Stimulated activated CD4-positive, alpha-beta T cell treated with anti-CD3 and anti-CD28 coated beads, Interleukin-2, amount 100 ng/mL, for 24 hours (primary cell): ENCODE measurements at regions not wholly inside any gene's neighbourhood (a gene's known extent, or its start where the extent isn't known, plus 50 kb on each side); places are given as distances from the start of the nearest gene placed in this dataset.

Experiments
- DNase-seq, 2 donors: peaks; one replicate each; pipeline ENCODE4 v3.0.0-alpha.2; 2020

DNA sequence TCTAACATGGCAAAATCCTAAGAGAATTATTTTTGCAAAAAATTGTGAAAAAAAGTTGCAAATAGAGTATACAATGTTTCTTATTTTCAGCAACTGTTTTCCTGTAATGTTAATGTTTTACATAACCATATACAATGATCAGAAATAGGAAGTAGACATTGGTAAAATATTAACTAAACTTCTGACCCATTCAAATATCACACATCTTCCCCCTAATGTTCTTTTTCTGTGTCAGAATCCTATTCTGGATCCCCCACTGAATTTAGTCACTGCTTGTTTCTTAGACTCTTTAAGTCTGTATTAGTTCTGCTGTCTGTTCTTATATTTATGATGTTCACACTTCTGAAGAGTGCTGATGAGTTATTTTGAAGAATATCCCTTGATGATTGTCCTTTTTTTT is 62.0 kb downstream of the HFE start:
- no peak for DNase-seq

DNA sequence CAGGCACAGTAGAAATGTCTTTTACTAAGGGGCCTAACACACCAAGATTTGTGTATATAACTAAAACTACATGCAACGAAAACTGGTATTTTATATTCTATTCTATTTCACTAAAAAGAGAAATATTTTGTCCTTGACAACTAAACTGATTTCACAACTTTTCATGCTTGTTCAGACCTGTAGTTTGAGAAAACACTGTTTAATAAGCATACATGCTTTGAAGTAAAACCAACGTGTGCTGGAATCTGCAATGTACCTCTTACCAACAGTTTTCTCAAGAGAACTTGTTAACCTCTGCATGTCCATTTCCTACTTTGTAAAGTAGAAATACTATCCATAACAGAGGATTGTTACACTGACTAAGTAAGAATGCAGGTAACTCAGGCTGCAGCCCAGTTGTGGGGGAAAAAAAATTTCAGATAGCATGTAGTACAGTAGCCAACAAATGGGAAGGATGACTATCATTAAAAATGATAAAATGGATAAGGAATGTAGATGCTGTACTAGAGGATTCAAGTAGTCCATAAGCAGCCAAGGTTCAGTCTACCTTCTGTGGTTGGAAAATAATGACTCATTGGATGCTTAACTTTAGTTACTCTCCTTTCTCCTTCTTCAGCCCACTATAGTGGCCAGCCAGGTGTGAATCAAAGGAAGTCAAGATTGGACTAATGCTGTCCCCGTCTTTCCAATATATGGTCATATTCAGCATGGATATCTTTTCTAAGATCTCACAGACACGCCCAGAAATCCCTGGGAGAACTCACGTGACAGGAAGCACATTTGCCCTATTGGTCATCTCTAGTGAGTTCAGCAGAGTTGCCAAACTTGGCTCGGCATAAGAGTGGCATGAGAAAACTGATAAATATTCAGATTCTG is 65.2 kb downstream of the HFE start:
- DNase-seq = no peak

DNA sequence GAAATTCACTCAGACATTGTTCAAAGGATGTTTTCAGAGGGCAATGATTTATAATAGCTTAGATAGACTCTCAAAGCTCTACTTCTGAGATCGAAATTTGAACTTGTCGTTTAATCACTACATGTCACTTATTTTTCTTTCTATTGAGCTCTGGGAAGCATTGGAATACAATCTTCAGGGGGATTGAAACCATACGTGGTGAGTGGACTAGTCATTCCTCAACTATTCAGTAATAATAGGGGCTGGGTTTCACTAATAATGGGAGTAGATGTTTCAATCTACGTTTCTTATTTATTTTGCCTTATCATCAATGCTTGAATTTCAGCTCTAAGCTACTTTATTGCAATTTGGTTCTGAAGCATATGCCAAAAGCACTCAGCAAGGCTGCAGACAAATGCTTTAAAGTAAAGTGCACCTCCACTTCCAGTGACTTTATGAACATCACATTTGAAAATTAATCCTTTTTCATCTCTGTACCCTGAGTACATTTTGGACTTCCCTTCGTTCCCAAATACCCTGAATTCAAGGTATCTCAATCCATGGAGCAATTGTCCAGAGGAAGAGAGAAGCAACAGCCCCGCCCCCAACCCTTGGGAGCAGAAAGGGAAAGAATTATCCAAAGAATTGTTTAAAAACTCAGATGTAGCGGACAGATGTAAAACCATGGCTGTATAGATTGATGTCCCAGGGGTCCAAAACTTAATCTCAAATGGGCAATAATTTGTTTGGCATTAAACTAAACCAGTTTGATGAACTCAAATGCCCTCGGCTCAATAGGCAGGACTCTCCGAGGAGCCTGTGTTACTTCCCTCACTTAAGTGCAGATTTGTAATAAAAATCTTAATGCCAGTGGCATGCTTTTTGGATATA is 68.1 kb downstream of the HFE start:
- peak in 1 of 2 donors; percentile 45 for DNase-seq

DNA sequence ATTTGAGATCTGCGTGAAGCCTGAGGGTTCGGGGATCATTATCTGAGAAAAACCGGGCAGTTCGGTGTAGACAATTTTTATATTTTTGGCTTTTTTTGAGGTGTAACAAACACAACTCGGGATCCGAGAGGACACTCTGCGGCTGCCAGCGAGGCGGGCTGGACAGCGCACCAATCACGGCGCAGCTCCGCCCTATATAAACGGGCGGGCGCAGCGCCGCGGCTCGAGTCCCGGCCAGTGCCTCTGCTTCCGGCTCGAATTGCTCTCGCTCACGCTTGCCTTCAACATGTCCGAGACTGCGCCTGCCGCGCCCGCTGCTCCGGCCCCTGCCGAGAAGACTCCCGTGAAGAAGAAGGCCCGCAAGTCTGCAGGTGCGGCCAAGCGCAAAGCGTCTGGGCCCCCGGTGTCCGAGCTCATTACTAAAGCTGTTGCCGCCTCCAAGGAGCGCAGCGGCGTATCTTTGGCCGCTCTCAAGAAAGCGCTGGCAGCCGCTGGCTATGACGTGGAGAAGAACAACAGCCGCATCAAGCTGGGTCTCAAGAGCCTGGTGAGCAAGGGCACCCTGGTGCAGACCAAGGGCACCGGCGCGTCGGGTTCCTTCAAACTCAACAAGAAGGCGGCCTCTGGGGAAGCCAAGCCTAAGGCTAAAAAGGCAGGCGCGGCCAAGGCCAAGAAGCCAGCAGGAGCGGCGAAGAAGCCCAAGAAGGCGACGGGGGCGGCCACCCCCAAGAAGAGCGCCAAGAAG is 69.0 kb downstream of the HFE start:
- peak; percentile 83 to 85 for DNase-seq

DNA sequence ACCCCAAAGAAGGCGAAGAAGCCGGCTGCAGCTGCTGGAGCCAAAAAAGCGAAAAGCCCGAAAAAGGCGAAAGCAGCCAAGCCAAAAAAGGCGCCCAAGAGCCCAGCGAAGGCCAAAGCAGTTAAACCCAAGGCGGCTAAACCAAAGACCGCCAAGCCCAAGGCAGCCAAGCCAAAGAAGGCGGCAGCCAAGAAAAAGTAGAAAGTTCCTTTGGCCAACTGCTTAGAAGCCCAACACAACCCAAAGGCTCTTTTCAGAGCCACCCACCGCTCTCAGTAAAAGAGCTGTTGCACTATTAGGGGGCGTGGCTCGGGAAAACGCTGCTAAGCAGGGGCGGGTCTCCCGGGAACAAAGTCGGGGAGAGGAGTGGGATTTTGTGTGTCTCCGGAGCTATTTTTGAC is 69.6 kb downstream of the HFE start:
- peak; percentile 68 to 73 for DNase-seq

DNA sequence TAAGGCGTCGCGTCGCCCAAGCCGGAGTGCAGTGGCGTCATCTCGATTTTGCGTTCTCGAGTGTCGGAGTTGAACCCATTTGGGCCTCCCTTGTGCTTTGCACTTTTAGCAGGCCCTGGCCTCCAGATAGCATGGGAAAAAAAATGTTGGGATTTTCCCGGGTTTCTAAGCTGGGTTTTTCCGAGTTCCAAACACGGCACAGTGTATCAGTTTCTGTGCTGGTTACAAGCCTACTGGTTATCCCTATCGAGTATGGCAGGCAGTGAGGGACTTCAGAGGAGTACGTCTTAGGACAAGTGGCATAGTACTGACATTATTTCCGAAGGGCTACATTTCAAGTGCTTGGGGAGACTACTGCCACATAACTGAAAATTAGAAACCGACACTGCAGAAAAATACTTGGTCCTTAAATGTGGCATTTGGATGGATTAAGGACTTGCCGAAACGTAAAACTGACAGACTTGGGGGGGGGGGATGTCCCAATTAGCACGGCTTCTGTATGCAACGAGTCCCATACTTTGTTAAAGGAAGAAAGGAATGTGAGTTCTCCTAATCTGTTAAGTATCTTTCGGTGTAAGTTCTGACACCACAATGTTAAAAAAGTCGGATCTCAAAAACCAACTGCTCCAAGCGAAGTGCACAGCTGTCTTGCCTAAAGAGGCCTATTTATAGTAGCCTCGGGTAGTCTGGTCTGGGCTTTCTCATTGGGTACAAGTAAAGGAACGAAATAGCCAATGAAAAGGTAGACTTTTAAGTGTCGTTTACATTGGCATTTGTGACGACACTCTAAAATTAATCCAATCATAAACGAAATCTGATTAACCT is 70.2 kb downstream of the HFE start:
- no peak for DNase-seq

DNA sequence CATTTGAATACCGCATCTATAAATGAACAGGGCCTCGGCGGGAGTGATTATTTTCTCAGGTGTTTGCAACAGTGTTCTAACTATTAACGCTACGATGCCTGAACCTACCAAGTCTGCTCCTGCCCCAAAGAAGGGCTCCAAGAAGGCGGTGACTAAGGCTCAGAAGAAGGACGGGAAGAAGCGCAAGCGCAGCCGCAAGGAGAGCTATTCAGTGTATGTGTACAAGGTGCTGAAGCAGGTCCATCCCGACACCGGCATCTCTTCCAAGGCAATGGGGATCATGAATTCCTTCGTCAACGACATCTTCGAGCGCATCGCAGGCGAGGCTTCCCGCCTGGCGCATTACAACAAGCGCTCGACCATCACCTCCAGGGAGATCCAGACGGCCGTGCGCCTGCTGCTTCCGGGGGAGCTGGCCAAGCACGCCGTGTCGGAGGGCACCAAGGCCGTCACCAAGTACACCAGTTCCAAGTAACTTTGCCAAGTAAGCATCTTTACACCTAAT is 70.9 kb downstream of the HFE start:
- DNase-seq = peak; percentile 76 to 81

DNA sequence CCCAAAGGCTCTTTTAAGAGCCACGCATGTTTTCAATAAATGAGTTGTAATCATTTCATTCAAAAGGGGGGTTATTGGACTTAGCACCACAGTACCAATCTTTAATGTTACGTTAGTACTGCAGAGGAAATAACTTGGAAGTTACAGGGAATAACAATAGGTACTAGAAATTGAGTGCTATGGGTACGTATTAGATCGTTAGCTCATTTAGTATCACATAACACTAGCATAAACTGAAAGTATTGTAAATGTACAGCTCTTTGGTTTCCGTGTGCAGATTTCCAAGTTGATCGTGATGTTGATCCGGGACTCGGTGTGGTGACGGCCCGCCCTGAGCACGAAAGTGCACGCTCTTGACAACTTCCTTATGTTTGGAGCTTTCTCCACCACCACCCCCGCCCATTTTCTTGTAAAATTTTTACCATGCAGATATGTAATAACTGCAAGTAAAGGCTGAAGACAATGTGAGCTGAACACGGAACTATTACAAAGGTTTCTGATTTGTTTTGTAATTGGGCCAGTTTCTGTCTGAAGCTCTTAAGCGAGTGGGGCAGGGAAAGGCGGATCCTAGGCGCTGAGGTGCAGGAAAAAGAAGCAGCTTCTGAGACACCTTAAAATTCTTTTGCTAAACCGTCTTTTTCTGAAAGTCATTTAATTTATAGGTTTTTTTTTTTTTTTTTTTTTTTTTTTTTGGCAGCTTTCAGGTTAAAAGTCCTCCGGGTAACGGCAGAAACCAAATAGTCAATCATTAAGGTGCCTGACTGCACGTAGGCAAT is 71.5 kb downstream of the HFE start:
- DNase-seq = peak; percentile 58 to 63

DNA sequence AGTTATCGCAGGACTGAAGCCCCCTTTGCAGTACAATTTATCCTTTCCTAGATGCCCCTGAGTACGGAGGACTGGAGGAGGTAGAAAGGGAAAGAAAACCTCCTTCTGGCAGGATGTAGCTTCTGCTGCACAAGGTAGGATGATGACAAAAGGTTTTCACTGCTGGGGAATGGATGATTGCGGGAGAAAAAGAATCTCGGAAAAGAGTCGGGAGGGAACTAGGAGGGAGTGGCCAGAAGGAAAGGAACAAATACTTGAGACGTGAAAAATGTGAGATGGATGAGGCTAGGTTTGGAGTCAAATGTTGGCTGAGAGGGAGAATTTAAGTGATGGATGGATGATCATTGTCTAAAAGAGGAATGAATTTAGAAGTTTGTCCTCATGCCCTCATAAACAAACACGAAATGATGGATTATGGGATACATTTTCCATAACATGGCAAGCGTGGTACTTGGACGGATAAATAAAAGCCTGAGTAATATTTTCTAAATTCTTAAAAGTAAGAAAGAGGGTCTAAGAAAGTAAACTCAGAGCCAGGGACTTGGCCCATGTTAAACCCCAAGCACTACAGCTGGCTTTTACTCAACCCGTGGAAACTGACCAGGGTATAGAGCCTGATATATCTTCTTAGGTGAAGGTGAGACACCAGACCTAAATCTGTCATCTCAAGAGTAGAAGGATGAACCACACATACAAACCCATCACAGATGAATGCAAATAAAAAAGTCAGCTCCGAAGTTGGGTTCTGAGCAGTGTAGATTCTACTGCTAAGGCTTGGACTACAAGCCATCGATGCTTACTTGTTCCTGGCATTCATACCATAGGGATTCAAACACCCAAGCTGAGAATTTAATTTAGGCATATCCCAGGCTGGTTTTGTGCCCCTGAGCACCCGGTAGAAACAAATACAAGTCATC is 72.4 kb downstream of the HFE start:
- DNase-seq = no peak

DNA sequence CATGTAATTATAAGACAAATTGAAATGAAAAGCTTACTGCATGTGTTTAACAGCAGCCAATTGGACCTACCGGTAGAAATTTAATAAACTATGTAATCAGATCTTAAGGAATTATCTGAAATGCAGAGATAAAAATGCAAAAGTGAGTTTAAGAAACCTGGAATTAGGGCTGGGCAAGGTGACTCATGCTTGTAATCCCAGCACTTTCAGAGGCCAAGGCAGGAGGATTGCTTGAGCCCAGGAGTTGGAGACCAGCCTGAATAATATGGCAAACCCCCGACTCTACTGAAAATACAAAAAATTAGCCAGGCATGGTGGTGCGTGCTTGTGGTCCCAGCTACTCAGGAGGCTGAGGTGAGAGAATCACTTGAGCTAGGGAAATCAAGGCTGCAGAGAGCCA is 74.1 kb downstream of the HFE start:
- DNase-seq = no peak

DNA sequence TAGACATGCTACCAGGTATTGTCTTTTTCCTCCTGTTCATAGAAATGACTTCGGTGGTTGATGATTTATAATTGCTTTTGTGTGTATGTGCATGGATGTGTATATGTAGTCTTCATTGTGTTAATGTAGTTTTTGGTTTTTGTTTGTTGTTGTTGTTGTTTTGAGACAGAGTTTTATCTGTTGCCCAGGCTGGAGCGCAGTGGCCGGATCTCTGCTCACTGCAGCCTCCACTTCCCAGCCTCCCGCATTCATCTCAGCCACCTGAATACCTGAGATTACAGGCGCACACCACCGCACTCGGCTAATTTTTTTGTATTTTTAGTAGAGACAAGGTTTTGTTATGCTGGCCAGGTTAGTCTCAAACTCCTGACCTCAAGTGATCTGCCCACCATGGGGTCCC is 75.2 kb downstream of the HFE start:
- DNase-seq = no peak

DNA sequence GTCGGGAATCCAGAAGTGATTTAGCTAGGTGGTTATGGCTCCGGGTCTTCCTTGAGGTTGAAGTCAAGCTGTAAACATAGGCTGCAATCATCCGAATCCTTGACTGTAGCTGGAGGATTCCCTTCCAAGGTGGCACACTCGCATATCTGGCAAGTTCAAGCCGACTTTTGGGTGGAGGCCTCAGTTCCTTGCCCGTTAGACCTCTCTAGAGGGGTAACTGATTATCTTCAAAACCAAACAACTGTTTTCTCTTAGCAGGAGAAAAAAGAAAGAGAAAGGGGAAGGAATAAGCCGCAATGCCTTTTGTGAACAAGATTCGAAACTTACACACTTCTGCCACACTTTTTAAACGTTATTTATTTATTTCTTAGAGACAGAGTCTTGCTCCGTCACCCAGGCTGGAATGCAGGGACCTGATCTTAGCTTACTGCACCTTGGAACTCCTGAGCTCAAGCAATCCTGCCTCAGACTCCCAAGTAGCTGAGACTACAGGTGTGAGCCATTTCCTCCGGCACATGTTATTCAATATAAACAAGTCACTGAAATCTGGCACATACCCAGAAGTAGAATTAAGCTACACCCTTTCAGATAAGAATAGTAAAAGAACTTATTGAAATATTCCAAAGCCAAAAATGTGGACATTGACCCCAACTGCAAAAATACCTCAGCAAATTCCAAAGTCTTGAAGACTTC is 76.3 kb downstream of the HFE start:
- no peak for DNase-seq

DNA sequence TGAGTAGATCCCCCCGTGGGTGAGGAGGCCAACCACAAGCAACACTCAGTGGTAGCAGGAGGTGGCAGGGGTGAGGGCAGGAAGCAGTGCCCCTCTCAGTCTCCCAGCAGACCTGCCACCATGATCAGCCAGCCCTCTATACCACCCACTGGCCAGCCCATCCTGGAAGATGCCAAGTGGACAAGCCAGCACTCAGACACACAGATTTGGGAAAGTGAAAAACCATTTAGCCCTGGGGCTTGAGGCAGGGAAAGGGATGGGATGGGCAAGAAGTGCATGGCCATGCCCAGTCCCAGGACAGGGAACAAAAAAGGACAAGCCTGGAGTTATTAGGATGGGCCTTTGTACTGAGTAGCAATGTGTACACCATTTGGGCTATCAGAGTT is 76.9 kb downstream of the HFE start:
- no peak for DNase-seq

DNA sequence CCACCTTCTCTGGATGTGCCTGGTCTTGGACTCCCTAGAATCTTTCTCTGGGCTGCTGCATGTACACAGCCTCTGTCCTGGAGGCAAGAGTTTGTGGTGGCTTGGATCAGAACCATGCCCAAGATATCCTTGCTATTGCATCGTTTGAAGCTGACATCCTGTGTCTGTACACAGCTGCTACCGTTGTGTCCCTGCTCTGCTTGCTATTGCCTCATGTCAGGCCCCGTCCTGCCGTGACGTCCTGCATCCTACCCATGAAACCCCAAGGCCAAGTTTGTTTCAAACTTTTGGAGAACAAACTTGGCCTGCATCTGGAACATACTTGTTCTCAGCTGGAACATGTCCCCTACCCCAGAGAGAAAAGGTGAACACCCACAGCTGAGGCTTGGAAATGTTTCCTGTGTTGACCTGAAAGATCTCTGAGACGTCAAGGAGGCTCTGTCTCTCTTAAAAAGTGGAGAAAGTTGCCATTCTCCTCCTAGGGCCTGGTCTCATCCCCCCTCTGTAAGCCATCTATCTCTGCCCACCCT is 78.1 kb downstream of the HFE start:
- no peak for DNase-seq

DNA sequence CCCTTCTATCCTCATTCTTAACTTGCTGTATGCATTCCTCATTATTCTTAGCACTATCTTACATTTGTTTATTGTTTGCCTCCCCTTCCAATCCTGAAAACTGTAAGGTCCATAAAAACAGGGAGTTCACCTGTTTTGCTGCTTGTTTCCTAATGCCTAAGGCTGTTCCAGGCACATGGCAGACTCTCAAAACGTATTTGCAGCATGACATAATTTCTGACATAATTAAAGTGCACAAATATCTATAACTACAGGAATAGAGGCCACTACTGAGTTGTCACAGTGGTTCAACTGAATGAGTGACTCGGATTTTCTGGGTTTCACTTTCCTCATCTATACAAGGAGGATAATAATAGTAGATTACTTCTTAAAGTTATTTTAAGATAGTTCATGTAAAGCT is 83.0 kb downstream of the HFE start:
- DNase-seq = no peak

DNA sequence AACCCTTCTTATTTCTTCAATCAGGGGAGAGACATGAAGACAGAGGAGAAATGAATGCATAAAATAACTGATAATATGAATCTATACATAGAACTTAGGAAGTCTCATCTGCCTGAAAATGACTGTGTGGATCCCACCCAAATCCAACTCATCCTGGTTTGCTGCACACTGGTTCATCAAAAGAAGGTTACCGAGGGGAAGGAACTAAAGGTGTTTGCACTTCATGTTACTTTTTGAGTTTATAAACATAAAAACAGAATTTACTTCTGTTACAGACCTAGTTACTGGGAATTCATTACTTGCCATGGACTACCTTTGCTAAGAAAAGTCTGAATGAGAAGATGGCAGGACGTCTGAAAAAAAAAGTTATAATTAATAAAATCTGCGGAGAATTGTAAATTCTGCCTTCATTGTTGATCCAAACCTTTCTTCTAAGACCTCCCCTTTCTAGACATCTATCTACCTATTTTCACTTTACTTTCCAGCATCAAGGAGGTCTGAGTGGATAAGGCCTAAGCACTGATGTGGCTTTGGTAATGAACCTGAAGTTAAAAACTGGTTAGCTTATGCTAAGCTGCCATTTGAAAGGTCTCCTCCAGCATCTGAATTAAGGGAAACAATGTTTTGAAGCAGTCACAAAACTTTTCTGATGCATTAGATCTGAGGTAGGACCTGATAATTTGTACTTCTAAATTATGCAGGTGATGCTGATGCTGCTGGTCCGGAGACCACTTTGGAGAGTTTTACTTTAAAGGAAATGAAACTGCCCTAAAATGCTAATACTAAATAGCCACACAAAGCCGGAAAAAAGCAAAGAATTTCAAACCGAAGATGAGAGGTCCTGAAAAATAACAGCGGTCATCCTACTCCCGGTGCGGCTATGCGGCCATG is 84.0 kb downstream of the HFE start:
- DNase-seq = no peak

DNA sequence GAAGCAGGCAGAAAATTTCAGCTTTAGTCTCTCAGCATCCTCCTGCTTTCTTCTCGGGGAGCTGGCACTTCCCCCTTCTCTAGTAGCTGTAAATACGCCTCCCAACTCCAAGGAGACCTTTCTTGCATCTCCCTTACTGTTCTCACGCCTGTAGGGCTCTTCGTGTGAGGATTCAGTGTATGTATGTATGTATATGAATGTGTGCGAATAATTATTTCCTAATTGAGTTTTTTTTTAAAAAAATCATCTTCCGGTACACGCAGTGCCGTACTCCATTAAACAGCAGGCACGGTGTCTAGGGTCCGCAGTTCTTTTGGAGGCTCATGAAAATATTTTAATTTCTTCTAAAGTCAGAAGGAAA is 85.4 kb downstream of the HFE start:
- no peak for DNase-seq

DNA sequence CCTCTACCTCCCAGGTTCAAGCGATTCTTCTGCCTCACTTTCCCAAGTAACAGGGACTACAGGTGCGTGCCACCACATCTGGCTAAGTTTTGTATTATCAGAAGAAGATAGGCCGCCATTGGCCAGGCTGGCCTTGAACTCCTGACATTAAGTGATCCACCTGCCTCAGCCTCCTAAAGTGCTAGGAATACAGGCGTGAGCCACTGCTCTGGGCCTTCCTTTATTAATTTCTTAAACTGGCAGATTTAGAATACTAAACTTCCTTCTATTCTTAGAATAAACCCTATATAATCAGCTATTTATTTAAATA is 86.6 kb downstream of the HFE start:
- no peak for DNase-seq

DNA sequence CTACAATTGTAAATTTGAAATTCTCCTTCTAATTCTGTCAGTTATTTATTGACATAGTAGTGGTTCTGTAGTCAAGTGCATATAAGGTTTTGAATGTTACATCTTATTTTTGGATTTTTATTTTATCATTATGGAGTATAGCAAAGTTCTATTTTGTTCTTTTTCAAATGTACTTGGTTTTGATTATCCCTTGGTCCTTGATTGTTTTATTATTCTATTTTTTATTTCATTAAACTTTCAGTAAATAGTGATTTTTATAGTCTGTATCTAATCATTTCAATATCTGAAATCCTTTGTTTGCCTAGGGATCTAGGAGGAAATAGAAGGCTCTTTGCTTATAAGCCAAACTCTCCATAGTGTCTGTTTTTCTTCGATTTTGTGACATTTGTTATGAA is 87.8 kb downstream of the HFE start:
- DNase-seq = no peak
